Transverse colon (tissue), 3 donors: ENCODE measurements at regions not wholly inside any gene's neighbourhood (a gene's known extent, or its start where the extent isn't known, plus 50 kb on each side); places are given as distances from the start of the nearest gene placed in this dataset.

Experiments
- POLR2A ChIP-seq: fragments of 450-650 bp; IDR thresholded peaks from one replicate; pipeline ENCODE4 v1.6.1; 2016; ENCODE audit warnings: antibody characterized with exemption, mild to moderate bottlenecking, moderate library complexity
- POLR2AphosphoS5 ChIP-seq, 3 donors: sonication (generic); formaldehyde crosslinking; IDR thresholded peaks; one replicate each; pipeline ENCODE4 v1.6.1; 2016; ENCODE audit warnings: antibody characterized with exemption in 3 of 3

- TF ChIP-seq POLR2A (no peak), POLR2AphosphoS5 (IDR thresholded peaks at IDR 0.05) (no peak)
These were observed 906.2 kb downstream of the BRD1 start for GRCh38 chr22:48921411-48921903.
